HepG2 (cell line): ENCODE measurements at regions not wholly inside any gene's neighbourhood (a gene's known extent, or its start where the extent isn't known, plus 50 kb on each side); places are given as distances from the start of the nearest gene placed in this dataset.

Source experiments
- ATAC-seq: fragments of 200-7000 bp; cut with Tn5 transposase; 3 replicates; pipeline ENCODE4 v1.9.1; 2020; ENCODE audit warnings: mild to moderate bottlenecking, moderate library complexity
- BruUV-seq: library from RNA; stranded (reverse); fragments of 400-500 nt; replicated peaks from 2 replicates; lab custom pipeline; 2021; lab: Mats Ljungman, UMichigan
- CTCF ChIA-PET: fragments of 300-600 bp; formaldehyde crosslinking; extraction: SDS; loops from one replicate; lab custom pipeline; 2021; ENCODE audit warnings: low total read pairs, inconsistent platforms, low intra/inter-chr PET ratio; lab: Yijun Ruan, JAX
- POLR2A ChIA-PET: fragments of 350-600 bp; sonication (Branson Sonifier 250); formaldehyde crosslinking; loops from one replicate; lab custom pipeline; 2020; ENCODE audit warnings: antibody characterized with exemption, inconsistent platforms; lab: Yijun Ruan, JAX
- DNase-seq: peaks from one replicate; pipeline ENCODE4 v3.0.0-alpha.2; 2015; ENCODE audit warnings: low spot score
- FAIRE-seq: peaks from 3 replicates; lab custom pipeline; 2011; peaks lifted over from hg19 to GRCh38; lab: Jason Lieb, UNC
- H2AFZ ChIP-seq: one replicate; pipeline ENCODE4 v1.6.1; 2011; ENCODE audit warnings: low read length, inconsistent platforms
- H3K27ac ChIP-seq: fragments of 300-600 bp; 3 replicates; pipeline ENCODE4 v1.8.0; 2011; ENCODE audit warnings: mixed run types, mild to moderate bottlenecking, mixed read lengths, low read length, inconsistent platforms; ENCODE audit not compliant: insufficient read depth; ENCODE audit errors: extremely low read length
- H3K27me3 ChIP-seq, 2 experiments: fragments of 200-600 bp in 1 of 2; 2 replicates in 1 of 2; 3 replicates in 1 of 2; pipeline versions ENCODE4 v1.6.0 to v1.8.0; 2011; ENCODE audit warnings: low read length in 2 of 2, mild to moderate bottlenecking in 2 of 2, moderate library complexity in 2 of 2, inconsistent platforms in 1 of 2; ENCODE audit not compliant: insufficient read depth in 2 of 2, control insufficient read depth in 1 of 2
- H3K36me3 ChIP-seq, 2 experiments: fragments of 200-600 bp in 1 of 2; replicated peaks in 1 of 2; 2 replicates in 1 of 2; 3 replicates in 1 of 2; pipeline versions ENCODE4 v1.5.1 to v1.8.0; 2011; ENCODE audit warnings: low read length in 2 of 2, inconsistent platforms in 1 of 2; ENCODE audit not compliant: insufficient read depth in 2 of 2, control insufficient read depth in 1 of 2
- H3K4me1 ChIP-seq: 2 replicates; pipeline ENCODE4 v1.5.1; 2012; ENCODE audit warnings: low read length, inconsistent platforms; ENCODE audit not compliant: insufficient read depth
- H3K4me2 ChIP-seq: 2 replicates; pipeline ENCODE4 v1.6.0; 2011; ENCODE audit warnings: low read depth, low read length, inconsistent platforms
- H3K4me3 ChIP-seq, 3 experiments: fragments of 200-600 bp in 1 of 3; sonication (generic), shearing (Covaris generic) in 1 of 3; replicated peaks in 1 of 3; 2 replicates each; pipeline ENCODE4 v1.5.1; 2011 to 2016; ENCODE audit warnings: low read length in 3 of 3, inconsistent platforms in 2 of 3, low read depth in 2 of 3, mild to moderate bottlenecking in 2 of 3, control low read depth in 1 of 3, mixed read lengths in 1 of 3; ENCODE audit not compliant: insufficient read depth in 1 of 3
- H3K79me2 ChIP-seq: one replicate; pipeline ENCODE4 v1.6.1; 2011; ENCODE audit warnings: low read length, inconsistent platforms; ENCODE audit not compliant: insufficient read depth
- H3K9ac ChIP-seq: 2 replicates; pipeline ENCODE4 v1.6.0; 2011; ENCODE audit warnings: mild to moderate bottlenecking, low read depth, low read length, inconsistent platforms; ENCODE audit not compliant: insufficient read depth
- H3K9me3 ChIP-seq: 2 replicates; pipeline ENCODE4 v1.5.1; 2012; ENCODE audit warnings: mild to moderate bottlenecking, low read length
- H4K20me1 ChIP-seq: 2 replicates; pipeline ENCODE4 v1.6.0; 2011; ENCODE audit warnings: inconsistent platforms, mild to moderate bottlenecking, low read length, moderate library complexity; ENCODE audit not compliant: insufficient read depth
- CBX1 ChIP-seq: IDR thresholded peaks from one replicate; pipeline ENCODE4 v1.6.1; 2016; ENCODE audit warnings: antibody characterized with exemption, low read depth
- CBX2 ChIP-seq, 2 experiments: fragments of 200-600 bp in 1 of 2; sonication (generic); formaldehyde crosslinking in 1 of 2; IDR thresholded peaks; 2 replicates each; pipeline versions ENCODE4 v1.7.0 to v1.8.1; 2018 to 2022; ENCODE audit warnings: low read depth in 2 of 2, low read length in 1 of 2, mild to moderate bottlenecking in 1 of 2, missing genetic modification reagents in 1 of 2
- EEA1 ChIP-seq: sonication (generic); formaldehyde crosslinking; IDR thresholded peaks from 2 replicates; pipeline ENCODE4 v1.5.1; 2020; ENCODE audit warnings: mild to moderate bottlenecking, missing genetic modification reagents, borderline replicate concordance
- ERF ChIP-seq: IDR thresholded peaks from 2 replicates; pipeline ENCODE4 v1.6.1; 2018; ENCODE audit warnings: missing biosample characterization, missing genetic modification reagents
- HIVEP1 ChIP-seq: sonication (generic); formaldehyde crosslinking; IDR thresholded peaks from 2 replicates; pipeline ENCODE4 v1.4.0; 2020; ENCODE audit warnings: mild to moderate bottlenecking, missing genetic modification reagents
- NCOA5 ChIP-seq: sonication (generic); formaldehyde crosslinking; IDR thresholded peaks from 2 replicates; pipeline ENCODE4 v1.4.0; 2020; ENCODE audit warnings: missing genetic modification reagents
- NR2F2 ChIP-seq: IDR thresholded peaks from 2 replicates; pipeline ENCODE4 v1.6.1; 2012; ENCODE audit warnings: low read depth, inconsistent platforms, borderline replicate concordance
- TCF7 ChIP-seq: sonication (generic); IDR thresholded peaks from 2 replicates; pipeline ENCODE4 v1.6.1; 2016; ENCODE audit warnings: antibody characterized with exemption, low read depth
- ZNF274 ChIP-seq: sonication (generic); formaldehyde crosslinking; IDR thresholded peaks from 2 replicates; pipeline ENCODE4 v1.5.1; 2020; ENCODE audit warnings: mild to moderate bottlenecking, missing genetic modification reagents
- ZNF781 ChIP-seq: sonication (generic); formaldehyde crosslinking; IDR thresholded peaks from 2 replicates; pipeline ENCODE4 v1.5.1; 2020; ENCODE audit warnings: borderline replicate concordance, mild to moderate bottlenecking, missing genetic modification reagents; ENCODE audit errors: not compliant biosample characterization
- ZNF83 ChIP-seq: sonication (generic); formaldehyde crosslinking; IDR thresholded peaks from 2 replicates; pipeline ENCODE4 v1.4.0; 2020; ENCODE audit warnings: missing genetic modification reagents, mild to moderate bottlenecking, borderline replicate concordance
- WGBS: methylation state at CpG from one replicate; pipeline ENCODE4 v1.1.6; 2017; ENCODE audit warnings: low lambda C conversion rate; 5-methylcytosine and 5-hydroxymethylcytosine counted together
- in situ Hi-C: cut with HindIII; loops from 2 replicates; pipeline ENCODE4 v1.10.0; 2017; ENCODE audit warnings: low pct_unique_long_range_greater_than_20kb; ENCODE audit not compliant: extremely low pct_ligation_motif_present
- intact Hi-C: fragments of 100-400 bp; cut with micrococcal nuclease; formaldehyde crosslinking; loops from one replicate; pipeline ENCODE4 v1.10.0; 2022; ENCODE audit not compliant: unreplicated experiment
- TF ChIP-seq, protein P1 (sequence below): sonication (generic); formaldehyde crosslinking; IDR thresholded peaks from 2 replicates; pipeline ENCODE4 v1.4.0; 2020; ENCODE audit warnings: mild to moderate bottlenecking, low read depth, missing genetic modification reagents
- TF ChIP-seq, protein P2 (sequence below): sonication (generic); formaldehyde crosslinking; IDR thresholded peaks from 2 replicates; pipeline ENCODE4 v1.5.0; 2020; ENCODE audit warnings: mild to moderate bottlenecking, missing genetic modification reagents

DNA sequence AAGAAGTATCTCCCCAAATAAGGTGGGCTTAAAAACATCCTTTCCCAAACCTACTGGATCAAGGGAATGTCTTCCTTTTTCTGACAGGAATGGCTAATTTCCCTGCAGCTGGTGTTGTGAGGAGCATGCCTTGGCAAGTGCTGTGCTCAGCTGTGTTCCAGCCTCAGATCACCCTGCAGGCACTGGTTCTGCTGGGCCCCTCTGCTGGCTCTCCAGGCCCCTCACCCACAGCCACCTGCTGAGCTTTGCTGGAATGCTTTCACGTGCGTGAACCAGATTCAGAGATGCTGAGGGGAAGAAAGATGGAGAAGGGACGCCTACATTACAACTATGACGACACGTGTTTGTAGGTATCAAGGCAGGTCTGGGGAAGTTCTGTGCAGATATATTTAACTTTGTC, 71.3 kb upstream of the FOXC1 start:
- Histone ChIP-seq H3K79me2 (no peaks in the 10 kb centered on the region), H3K27me3 (peaks cover 0 to 11% of the 10 kb centered on the region in 2 experiments; a peak in 3 of 5 replicates), H3K4me1 (peaks cover 13% of the 10 kb centered on the region), H3K4me3 (no peak overlapping the region), H4K20me1 (no peaks in the 10 kb centered on the region), H3K27ac (no peak overlapping the region), H3K36me3 (no peaks in the 10 kb centered on the region), H3K4me2 (no peak overlapping the region), H3K9me3 (no peaks in the 10 kb centered on the region), H3K9ac (no peak overlapping the region), H2AFZ (no peak overlapping the region)
- no TSS peak for BruUV-seq
- POLR2A ChIA-PET: no interaction called here
- in situ Hi-C loops (no loop called here), intact Hi-C loops (no loop called here)
- DNase-seq (no peak), FAIRE-seq (no peak), ATAC-seq (no peak)
- TF ChIP-seq TCF7: no peak
- no peak for TF ChIP-seq ERF
- no peak for TF ChIP-seq ZNF781 (CRISPR knock-in tag)
- no peak for TF ChIP-seq CBX2 (IDR thresholded peaks at IDR 0.05; ENCODE audit: low read depth, low read length)
- TF ChIP-seq CBX2 (CRISPR knock-in tag; IDR thresholded peaks at IDR 0.05; ENCODE audit: low read depth): no peak
- no peak for TF ChIP-seq CBX1
- TF ChIP-seq NR2F2: no peak
- TF ChIP-seq NCOA5: no peak
- no peak for TF ChIP-seq EEA1 (CRISPR knock-in tag)
- TF ChIP-seq, protein P1, sequence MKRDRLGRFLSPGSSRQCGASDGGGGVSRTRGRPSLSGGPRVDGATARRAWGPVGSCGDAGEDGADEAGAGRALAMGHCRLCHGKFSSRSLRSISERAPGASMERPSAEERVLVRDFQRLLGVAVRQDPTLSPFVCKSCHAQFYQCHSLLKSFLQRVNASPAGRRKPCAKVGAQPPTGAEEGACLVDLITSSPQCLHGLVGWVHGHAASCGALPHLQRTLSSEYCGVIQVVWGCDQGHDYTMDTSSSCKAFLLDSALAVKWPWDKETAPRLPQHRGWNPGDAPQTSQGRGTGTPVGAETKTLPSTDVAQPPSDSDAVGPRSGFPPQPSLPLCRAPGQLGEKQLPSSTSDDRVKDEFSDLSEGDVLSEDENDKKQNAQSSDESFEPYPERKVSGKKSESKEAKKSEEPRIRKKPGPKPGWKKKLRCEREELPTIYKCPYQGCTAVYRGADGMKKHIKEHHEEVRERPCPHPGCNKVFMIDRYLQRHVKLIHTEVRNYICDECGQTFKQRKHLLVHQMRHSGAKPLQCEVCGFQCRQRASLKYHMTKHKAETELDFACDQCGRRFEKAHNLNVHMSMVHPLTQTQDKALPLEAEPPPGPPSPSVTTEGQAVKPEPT: no peak
- no peak for TF ChIP-seq ZNF83 (CRISPR knock-in tag)
- no peak for TF ChIP-seq HIVEP1
- no peak for TF ChIP-seq ZNF274 (CRISPR knock-in tag)
- TF ChIP-seq, protein P2, sequence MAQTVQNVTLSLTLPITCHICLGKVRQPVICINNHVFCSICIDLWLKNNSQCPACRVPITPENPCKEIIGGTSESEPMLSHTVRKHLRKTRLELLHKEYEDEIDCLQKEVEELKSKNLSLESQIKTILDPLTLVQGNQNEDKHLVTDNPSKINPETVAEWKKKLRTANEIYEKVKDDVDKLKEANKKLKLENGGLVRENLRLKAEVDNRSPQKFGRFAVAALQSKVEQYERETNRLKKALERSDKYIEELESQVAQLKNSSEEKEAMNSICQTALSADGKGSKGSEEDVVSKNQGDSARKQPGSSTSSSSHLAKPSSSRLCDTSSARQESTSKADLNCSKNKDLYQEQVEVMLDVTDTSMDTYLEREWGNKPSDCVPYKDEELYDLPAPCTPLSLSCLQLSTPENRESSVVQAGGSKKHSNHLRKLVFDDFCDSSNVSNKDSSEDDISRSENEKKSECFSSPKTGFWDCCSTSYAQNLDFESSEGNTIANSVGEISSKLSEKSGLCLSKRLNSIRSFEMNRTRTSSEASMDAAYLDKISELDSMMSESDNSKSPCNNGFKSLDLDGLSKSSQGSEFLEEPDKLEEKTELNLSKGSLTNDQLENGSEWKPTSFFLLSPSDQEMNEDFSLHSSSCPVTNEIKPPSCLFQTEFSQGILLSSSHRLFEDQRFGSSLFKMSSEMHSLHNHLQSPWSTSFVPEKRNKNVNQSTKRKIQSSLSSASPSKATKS: no peak
- WGBS: 51% methylated on average over 5 of the region's 5 CpGs
- CTCF ChIA-PET: no interaction called here
